Umbilical cord (tissue), 1 donor: ENCODE measurements at regions not wholly inside any gene's neighbourhood (a gene's known extent, or its start where the extent isn't known, plus 50 kb on each side); places are given as distances from the start of the nearest gene placed in this dataset.

Source experiments
- DNase-seq: peaks from one replicate; pipeline ENCODE4 v3.0.0-alpha.2; 2015; ENCODE audit warnings: low spot score

GRCh38 chr2:125857971-125858794 is 797.8 kb upstream of the GYPC start:
- no peak for DNase-seq

GRCh38 chr2:125861461-125861860 is 794.5 kb upstream of the GYPC start:
- no peak for DNase-seq

- DNase-seq = no peak
Measured at GRCh38 chr2:125867908-125868307, 788.0 kb upstream of the GYPC start.

GRCh38 chr2:125870264-125870663 is 785.7 kb upstream of the GYPC start:
- DNase-seq = no peak

GRCh38 chr2:125870746-125871145 is 785.2 kb upstream of the GYPC start:
- DNase-seq = no peak

GRCh38 chr2:125874564-125874963 is 781.4 kb upstream of the GYPC start:
- DNase-seq = no peak

- DNase-seq = no peak
Measured at GRCh38 chr2:125885340-125885739, 770.6 kb upstream of the GYPC start.

GRCh38 chr2:125886153-125886552 is 769.8 kb upstream of the GYPC start:
- DNase-seq = no peak

GRCh38 chr2:125901278-125901677 is 754.7 kb upstream of the GYPC start:
- no peak for DNase-seq

- no peak for DNase-seq
Measured at GRCh38 chr2:125925891-125926546, 729.9 kb upstream of the GYPC start.

GRCh38 chr2:125935559-125935958 is 720.4 kb upstream of the GYPC start:
- no peak for DNase-seq

- no peak for DNase-seq
Measured at GRCh38 chr2:125942585-125943424, 713.2 kb upstream of the GYPC start.

GRCh38 chr2:125959047-125959446 is 696.9 kb upstream of the GYPC start:
- DNase-seq = no peak

- DNase-seq = peak; percentile 1
Measured at GRCh38 chr2:125961739-125962138, 694.2 kb upstream of the GYPC start.

- no peak for DNase-seq
Measured at GRCh38 chr2:125979886-125980285, 676.1 kb upstream of the GYPC start.

- DNase-seq = no peak
Measured at GRCh38 chr2:125983364-125983763, 672.6 kb upstream of the GYPC start.

- no peak for DNase-seq
Measured at GRCh38 chr2:126029316-126029715, 626.6 kb upstream of the GYPC start.

GRCh38 chr2:126038861-126039260 is 617.1 kb upstream of the GYPC start:
- no peak for DNase-seq

GRCh38 chr2:126041391-126042047 is 614.4 kb upstream of the GYPC start:
- no peak for DNase-seq

- DNase-seq = no peak
Measured at GRCh38 chr2:126042089-126042488, 613.9 kb upstream of the GYPC start.

GRCh38 chr2:126048719-126049118 is 607.2 kb upstream of the GYPC start:
- no peak for DNase-seq

- no peak for DNase-seq
Measured at GRCh38 chr2:126049461-126049860, 606.5 kb upstream of the GYPC start.
